AG04449 (cell line): ENCODE measurements at regions not wholly inside any gene's neighbourhood (a gene's known extent, or its start where the extent isn't known, plus 50 kb on each side); places are given as distances from the start of the nearest gene placed in this dataset.

ENCODE experiments used
- CTCF ChIA-PET: fragments of 350-600 bp; formaldehyde crosslinking; extraction: SDS; loops from one replicate; lab custom pipeline; 2021; ENCODE audit warnings: antibody characterized with exemption; lab: Yijun Ruan, JAX
- POLR2A ChIA-PET: fragments of 400-600, 350-600 bp; formaldehyde crosslinking; extraction: SDS; loops from one replicate; lab custom pipeline; 2020; ENCODE audit warnings: antibody characterized with exemption, inconsistent platforms; lab: Yijun Ruan, JAX
- DNase-seq: peaks from one replicate; pipeline ENCODE4 v3.0.0-alpha.2; 2010; ENCODE audit warnings: low read depth, low spot score
- H3K4me3 ChIP-seq: 2 replicates; pipeline ENCODE4 v1.5.1; 2011; ENCODE audit warnings: low read depth, mild to moderate bottlenecking, control low read depth, low read length
- TF ChIP-seq, protein P1 (sequence below): IDR thresholded peaks from one replicate; pipeline ENCODE4 v1.5.1; 2011; ENCODE audit warnings: mild to moderate bottlenecking, moderate library complexity, low read length, control low read depth, inconsistent platforms; ENCODE audit not compliant: insufficient read depth; ENCODE audit errors: missing control alignments

DNA sequence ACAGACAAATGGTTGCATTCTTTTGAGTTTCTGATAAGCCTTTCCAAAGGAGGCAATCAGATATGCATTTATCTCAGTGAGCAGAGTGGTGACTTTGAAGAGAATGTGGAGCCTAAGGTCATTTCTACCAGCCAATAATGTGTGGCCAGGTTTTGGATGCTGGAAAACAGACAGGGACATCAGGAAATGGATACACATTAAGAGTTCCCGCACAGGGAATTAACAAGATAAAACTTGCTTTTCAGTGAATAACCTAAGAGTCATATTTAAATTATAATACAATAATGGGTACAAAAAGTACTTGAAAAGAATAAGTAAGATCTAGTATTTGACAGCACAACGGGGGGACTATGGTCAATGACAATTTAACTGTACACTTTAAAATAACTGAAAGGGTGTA lies 492.3 kb upstream of the FAM241A start:
- H3K4me3 ChIP-seq: no peak overlapping the region
- no peak for DNase-seq
- CTCF ChIA-PET: interaction anchor here (0.7 to 0.8 kb wide), 2 partner anchors 10 kb away, joined by 3 to 4 read pairs; no protein-coding TSS in a partner anchor
- TF ChIP-seq, protein P1, sequence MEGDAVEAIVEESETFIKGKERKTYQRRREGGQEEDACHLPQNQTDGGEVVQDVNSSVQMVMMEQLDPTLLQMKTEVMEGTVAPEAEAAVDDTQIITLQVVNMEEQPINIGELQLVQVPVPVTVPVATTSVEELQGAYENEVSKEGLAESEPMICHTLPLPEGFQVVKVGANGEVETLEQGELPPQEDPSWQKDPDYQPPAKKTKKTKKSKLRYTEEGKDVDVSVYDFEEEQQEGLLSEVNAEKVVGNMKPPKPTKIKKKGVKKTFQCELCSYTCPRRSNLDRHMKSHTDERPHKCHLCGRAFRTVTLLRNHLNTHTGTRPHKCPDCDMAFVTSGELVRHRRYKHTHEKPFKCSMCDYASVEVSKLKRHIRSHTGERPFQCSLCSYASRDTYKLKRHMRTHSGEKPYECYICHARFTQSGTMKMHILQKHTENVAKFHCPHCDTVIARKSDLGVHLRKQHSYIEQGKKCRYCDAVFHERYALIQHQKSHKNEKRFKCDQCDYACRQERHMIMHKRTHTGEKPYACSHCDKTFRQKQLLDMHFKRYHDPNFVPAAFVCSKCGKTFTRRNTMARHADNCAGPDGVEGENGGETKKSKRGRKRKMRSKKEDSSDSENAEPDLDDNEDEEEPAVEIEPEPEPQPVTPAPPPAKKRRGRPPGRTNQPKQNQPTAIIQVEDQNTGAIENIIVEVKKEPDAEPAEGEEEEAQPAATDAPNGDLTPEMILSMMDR: no peak
- POLR2A ChIA-PET: no interaction called here

DNA sequence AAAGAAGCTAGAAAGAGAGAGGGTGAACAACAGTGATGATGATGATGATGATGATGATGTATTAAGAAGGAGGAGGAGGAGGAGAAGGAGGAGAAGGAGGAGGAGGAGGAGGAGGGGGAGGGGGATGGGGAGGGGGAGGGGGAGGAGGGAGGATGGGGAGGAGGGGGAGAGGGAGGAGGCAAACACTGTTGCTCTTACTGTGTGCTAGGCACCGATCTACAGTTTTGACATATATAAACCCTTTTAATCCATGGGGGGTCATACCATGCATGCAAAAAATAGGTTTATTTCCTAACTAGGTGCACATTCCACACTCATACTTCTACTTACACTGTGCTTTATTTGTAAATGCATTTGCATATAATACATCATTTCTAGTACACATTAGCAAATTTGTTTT lies 482.8 kb upstream of the FAM241A start:
- CTCF ChIA-PET: interaction anchor here (0.8 to 1.6 kb wide), 2 partner anchors 15 to 369 kb away, joined by 3 to 4 read pairs; no protein-coding TSS in a partner anchor
- POLR2A ChIA-PET: no interaction called here
- no peak for DNase-seq
- TF ChIP-seq, protein P1: no peak
- no peak overlapping the region for H3K4me3 ChIP-seq

DNA sequence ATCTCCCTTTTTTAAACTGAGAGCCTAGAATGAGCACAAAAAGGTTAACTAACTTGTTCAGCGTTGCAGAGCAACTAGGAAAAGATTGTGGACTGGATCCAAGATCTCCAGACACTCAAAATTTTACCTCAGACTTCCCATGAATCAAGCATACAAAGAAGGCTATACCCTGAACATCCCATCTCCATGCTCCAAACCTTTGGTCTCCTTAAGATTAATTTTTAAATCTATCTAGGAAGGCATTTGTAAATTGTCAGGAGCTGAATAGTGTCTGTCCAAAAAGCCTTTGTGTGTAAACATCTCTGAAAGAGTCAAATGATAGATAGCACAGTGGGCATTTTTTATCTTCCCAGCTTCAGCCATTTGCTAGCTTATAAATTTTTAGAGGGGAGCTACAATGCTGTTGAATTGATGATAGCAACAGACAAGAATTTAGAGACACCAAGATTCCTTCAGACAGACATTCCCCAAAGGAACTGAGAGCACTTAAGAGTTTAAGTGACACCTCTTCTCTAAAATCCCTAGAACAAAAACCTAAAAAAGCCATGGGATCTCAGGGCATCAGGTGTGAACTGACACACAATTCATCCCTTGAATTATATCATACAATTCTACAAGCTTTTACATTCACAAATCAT lies 480.8 kb upstream of the FAM241A start:
- H3K4me3 ChIP-seq: no peak overlapping the region
- TF ChIP-seq, protein P1: no peak
- ChIA-PET POLR2A (interaction anchor here (0.6 kb wide), 1 partner anchor 1020 kb away, joined by 4 read pairs; no protein-coding TSS in a partner anchor), CTCF (interaction anchor here (1.1 to 2.4 kb wide), 3 partner anchors 23 to 190 kb away, joined by 3 to 10 read pairs (median 5); no protein-coding TSS in a partner anchor)
- DNase-seq: no peak

- ChIA-PET CTCF (interaction anchor here (1.1 to 2.4 kb wide), 2 partner anchors 25 to 531 kb away, joined by 3 to 10 read pairs; no protein-coding TSS in a partner anchor), POLR2A (no interaction called here)
- TF ChIP-seq, protein P1: no peak
- no peak overlapping the region for H3K4me3 ChIP-seq
- DNase-seq: no peak
Measured at GRCh38 chr4:111666826-111667360, 478.4 kb upstream of the FAM241A start.

- POLR2A ChIA-PET: no interaction called here
- DNase-seq: no peak
- TF ChIP-seq, protein P1: no peak
- H3K4me3 ChIP-seq: no peak overlapping the region
- CTCF ChIA-PET: no interaction called here
Measured at GRCh38 chr4:111671756-111672155, 473.5 kb upstream of the FAM241A start.

GRCh38 chr4:111675746-111676145 lies 469.5 kb upstream of the FAM241A start:
- TF ChIP-seq, protein P1: no peak
- CTCF ChIA-PET: no interaction called here
- POLR2A ChIA-PET: no interaction called here
- no peak for DNase-seq
- no peak overlapping the region for H3K4me3 ChIP-seq
